Stimulated activated CD8-positive, alpha-beta memory T cell treated with anti-CD3 and anti-CD28 coated beads, Interleukin-15, amount 100 ng/mL, for 48 hours (primary cell): ENCODE measurements at regions not wholly inside any gene's neighbourhood (a gene's known extent, or its start where the extent isn't known, plus 50 kb on each side); places are given as distances from the start of the nearest gene placed in this dataset.
"Not testable (repeated sequence)": the region's sequence is repeated elsewhere in the genome, so short reads cannot be mapped to it uniquely, and the experiment has no call there.

Experiments
- DNase-seq, 2 donors: peaks; one replicate each; pipeline ENCODE4 v3.0.0-alpha.2; 2020; ENCODE audit warnings: low read depth in 2 of 2

- no peak for DNase-seq
Observed at GRCh38 chr10:120195984-120196712, 260.9 kb upstream of the PLPP4 start.

- DNase-seq: no peak
Observed at GRCh38 chr10:120204877-120205276, 252.2 kb upstream of the PLPP4 start.

GRCh38 chr10:120205368-120206018, 251.5 kb upstream of the PLPP4 start:
- DNase-seq: no peak

GRCh38 chr10:120208488-120208887, 248.5 kb upstream of the PLPP4 start:
- DNase-seq: no peak

- DNase-seq: no peak
Observed at GRCh38 chr10:120209124-120209762, 247.8 kb upstream of the PLPP4 start.

GRCh38 chr10:120212275-120212674, 244.8 kb upstream of the PLPP4 start:
- DNase-seq: no peak

- not testable (repeated sequence) for DNase-seq
Observed at GRCh38 chr10:120213283-120213682, 243.7 kb upstream of the PLPP4 start.

GRCh38 chr10:120217736-120218135, 239.3 kb upstream of the PLPP4 start:
- DNase-seq: no peak

- no peak for DNase-seq
Observed at GRCh38 chr10:120221873-120222485, 235.0 kb upstream of the PLPP4 start.

GRCh38 chr10:120229641-120230040, 227.4 kb upstream of the PLPP4 start:
- no peak for DNase-seq

- DNase-seq: not testable (repeated sequence)
Observed at GRCh38 chr10:120239695-120240094, 217.3 kb upstream of the PLPP4 start.

- DNase-seq: no peak
Observed at GRCh38 chr10:120251821-120252442, 205.1 kb upstream of the PLPP4 start.

- no peak for DNase-seq
Observed at GRCh38 chr10:120253131-120253530, 203.9 kb upstream of the PLPP4 start.

- no peak for DNase-seq
Observed at GRCh38 chr10:120260456-120260855, 196.6 kb upstream of the PLPP4 start.

GRCh38 chr10:120262857-120263547, 194.0 kb upstream of the PLPP4 start:
- no peak for DNase-seq

GRCh38 chr10:120266022-120266421, 191.0 kb upstream of the PLPP4 start:
- DNase-seq: no peak

- no peak for DNase-seq
Observed at GRCh38 chr10:120270906-120271305, 186.1 kb upstream of the PLPP4 start.

GRCh38 chr10:120271696-120272095, 185.3 kb upstream of the PLPP4 start:
- DNase-seq: no peak

GRCh38 chr10:120272350-120272749, 184.7 kb upstream of the PLPP4 start:
- no peak for DNase-seq

GRCh38 chr10:120278069-120278468, 179.0 kb upstream of the PLPP4 start:
- no peak for DNase-seq

GRCh38 chr10:120279196-120279595, 177.8 kb upstream of the PLPP4 start:
- DNase-seq: no peak
